ENCODE measurements at regions not wholly inside any gene's neighbourhood (a gene's known extent, or its start where the extent isn't known, plus 50 kb on each side); places are given as distances from the start of the nearest gene placed in this dataset.
"Not testable (repeated sequence)": the region's sequence is repeated elsewhere in the genome, so short reads cannot be mapped to it uniquely, and the experiment has no call there.

DNA sequence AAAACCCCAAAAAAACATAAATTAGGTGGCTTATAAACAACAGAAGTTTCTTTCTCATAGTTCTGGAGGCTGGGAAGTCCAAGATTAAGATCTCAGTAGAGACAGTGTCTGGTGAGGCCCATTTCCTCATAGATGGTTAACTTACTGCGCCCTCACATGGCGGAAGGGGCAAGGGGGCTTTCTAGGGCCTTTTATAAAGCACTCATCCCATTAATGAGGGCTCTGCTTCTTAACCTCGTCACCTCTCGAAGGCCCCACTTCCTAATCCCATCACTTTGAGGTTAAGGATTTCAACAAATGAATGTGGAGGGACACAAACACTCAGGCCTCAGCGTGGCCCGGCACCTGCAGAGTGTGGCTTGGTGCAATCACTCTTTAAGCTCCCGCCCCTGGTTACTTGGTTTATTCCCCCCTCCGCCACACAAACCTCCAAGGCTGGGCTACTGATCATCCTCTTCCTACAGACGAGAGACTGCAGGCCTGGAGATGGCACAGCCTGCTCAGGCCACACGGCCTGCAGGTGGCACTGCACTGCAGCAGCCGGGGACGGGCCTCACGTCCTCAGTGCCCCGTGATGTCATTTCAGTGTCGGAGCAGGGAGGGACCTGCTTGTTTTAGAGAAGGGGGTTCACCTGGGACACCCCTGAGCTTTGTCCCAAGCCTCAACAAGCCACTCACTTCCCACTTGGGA, 188.9 kb upstream of the ZNF469 start:
- H3K9me3 Mint-ChIP-seq (ENCODE audit: insufficient read depth); POLR2A ChIA-PET; CTCF ChIA-PET; H3K27me3 Mint-ChIP-seq; H3K4me2 ChIP-seq (replicated peaks; ENCODE audit: low read depth, low read length, poor library complexity, severe bottlenecking); intact Hi-C loops (cut with micrococcal nuclease); H3K4me3 ChIP-seq (ENCODE audit: control extremely low read depth in 1 of 5, extremely low read depth in 1 of 5, insufficient read depth in 1 of 5, low read depth in 2 of 5, low read length in 4 of 5); H3K4me3 Mint-ChIP-seq; H2AFZ ChIP-seq (ENCODE audit: insufficient read depth, low read depth, low read length, poor library complexity, severe bottlenecking); H3K4me1 ChIP-seq (ENCODE audit: control insufficient read depth in 2 of 2, insufficient read depth in 2 of 2, low read length in 2 of 2); H3K9ac ChIP-seq (ENCODE audit: low read length); H3K27ac ChIP-seq (ENCODE audit: low read length in 2 of 2); H3K27ac Mint-ChIP-seq; H4K20me1 ChIP-seq (ENCODE audit: control insufficient read depth, insufficient read depth, low read length, poor library complexity, severe bottlenecking); H3K27me3 ChIP-seq (replicated peaks in 1 of 4; ENCODE audit: control extremely low read depth in 1 of 4, control insufficient read depth in 3 of 4, insufficient read depth in 4 of 4, low read length in 3 of 4); H3K36me3 ChIP-seq (replicated peaks in 1 of 2; ENCODE audit: control extremely low read depth in 1 of 2, control insufficient read depth in 1 of 2, extremely low read depth in 1 of 2, insufficient read depth in 2 of 2, low read length in 1 of 2); H3K4me1 Mint-ChIP-seq; H3K79me2 ChIP-seq (ENCODE audit: control insufficient read depth, insufficient read depth, low read length): not testable (repeated sequence)
- DNase-seq (peak; percentile 36), ATAC-seq (ENCODE audit: low read depth) (peak; percentile 88)
- TF ChIP-seq, protein P1, sequence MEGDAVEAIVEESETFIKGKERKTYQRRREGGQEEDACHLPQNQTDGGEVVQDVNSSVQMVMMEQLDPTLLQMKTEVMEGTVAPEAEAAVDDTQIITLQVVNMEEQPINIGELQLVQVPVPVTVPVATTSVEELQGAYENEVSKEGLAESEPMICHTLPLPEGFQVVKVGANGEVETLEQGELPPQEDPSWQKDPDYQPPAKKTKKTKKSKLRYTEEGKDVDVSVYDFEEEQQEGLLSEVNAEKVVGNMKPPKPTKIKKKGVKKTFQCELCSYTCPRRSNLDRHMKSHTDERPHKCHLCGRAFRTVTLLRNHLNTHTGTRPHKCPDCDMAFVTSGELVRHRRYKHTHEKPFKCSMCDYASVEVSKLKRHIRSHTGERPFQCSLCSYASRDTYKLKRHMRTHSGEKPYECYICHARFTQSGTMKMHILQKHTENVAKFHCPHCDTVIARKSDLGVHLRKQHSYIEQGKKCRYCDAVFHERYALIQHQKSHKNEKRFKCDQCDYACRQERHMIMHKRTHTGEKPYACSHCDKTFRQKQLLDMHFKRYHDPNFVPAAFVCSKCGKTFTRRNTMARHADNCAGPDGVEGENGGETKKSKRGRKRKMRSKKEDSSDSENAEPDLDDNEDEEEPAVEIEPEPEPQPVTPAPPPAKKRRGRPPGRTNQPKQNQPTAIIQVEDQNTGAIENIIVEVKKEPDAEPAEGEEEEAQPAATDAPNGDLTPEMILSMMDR (IDR thresholded peaks at IDR 0.05) = peak; percentile 39
- peaks cover 0 to 11% (median 0%) of the 10 kb centered on the region in 3 donors for H3K9me3 ChIP-seq (ENCODE audit: control extremely low read depth in 1 of 3, control insufficient read depth in 2 of 3, insufficient read depth in 1 of 3, low read length in 2 of 3)
- WGBS (ENCODE audit: insufficient coverage) = 80% methylated on average over 2 of the region's 15 CpGs

DNA sequence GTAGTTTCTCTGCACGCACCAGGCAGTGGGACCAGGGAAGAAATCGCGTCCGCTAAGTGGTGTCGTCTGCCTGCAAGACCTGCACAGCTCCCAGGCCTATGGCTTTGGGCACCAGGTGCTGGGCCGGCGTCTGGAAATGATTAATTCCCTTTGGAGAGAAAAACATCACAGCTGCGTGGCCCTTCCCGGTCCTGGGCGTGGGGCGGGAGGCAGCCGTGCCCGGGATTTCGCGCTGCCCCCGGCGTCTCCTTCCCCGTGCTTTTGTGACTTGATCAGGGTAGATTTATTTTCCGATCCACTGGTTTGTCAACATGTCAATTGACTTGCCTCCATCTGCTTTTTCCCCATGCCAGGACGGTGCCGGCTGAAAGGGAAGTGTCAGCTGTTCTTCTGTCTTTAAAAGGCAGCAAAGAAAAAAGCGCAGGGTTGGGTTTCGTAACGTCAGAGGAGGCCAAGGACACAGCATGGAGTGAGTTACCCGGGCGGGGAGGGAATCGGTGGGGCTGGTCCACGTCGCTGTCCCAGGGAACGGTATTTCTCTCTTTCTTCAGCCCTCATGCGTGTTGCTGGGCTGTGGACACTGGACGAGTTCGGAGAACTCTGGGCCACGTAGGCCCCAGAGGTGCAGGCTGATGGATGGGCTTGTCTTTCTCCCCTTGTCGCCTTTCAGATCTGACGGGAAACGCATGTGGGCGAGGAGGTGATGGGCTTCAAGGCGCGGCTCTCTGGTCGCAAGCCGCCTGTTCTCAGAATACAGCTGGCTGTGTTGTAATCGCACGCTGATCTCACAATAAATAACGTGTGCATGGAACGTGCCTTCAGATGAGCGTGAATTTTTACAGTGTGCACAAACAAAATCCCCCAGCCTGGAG, 188.1 kb upstream of the ZNF469 start:
- ChIA-PET CTCF (interaction anchor here (0.6 kb wide), 1 partner anchor 82 kb away, joined by 4 read pairs; no protein-coding TSS in a partner anchor), POLR2A (no interaction called here)
- WGBS (ENCODE audit: insufficient coverage) = 89% methylated on average over 46 of the region's 47 CpGs
- Histone ChIP-seq H3K36me3 (replicated peaks in 1 of 2; ENCODE audit: control extremely low read depth in 1 of 2, control insufficient read depth in 1 of 2, extremely low read depth in 1 of 2, insufficient read depth in 2 of 2, low read length in 1 of 2) (no peaks in the 10 kb centered on the region), H3K9ac (ENCODE audit: low read length) (no peak overlapping the region), H3K4me2 (replicated peaks; ENCODE audit: low read depth, low read length, poor library complexity, severe bottlenecking) (no peak overlapping the region), H3K27ac (ENCODE audit: low read length in 2 of 2) (no peak overlapping the region), H4K20me1 (ENCODE audit: control insufficient read depth, insufficient read depth, low read length, poor library complexity, severe bottlenecking) (no peaks in the 10 kb centered on the region), H3K4me1 (ENCODE audit: control insufficient read depth in 2 of 2, insufficient read depth in 2 of 2, low read length in 2 of 2) (no peaks in the 10 kb centered on the region), H3K4me3 (ENCODE audit: control extremely low read depth in 1 of 5, extremely low read depth in 1 of 5, insufficient read depth in 1 of 5, low read depth in 2 of 5, low read length in 4 of 5) (no peak overlapping the region), H3K79me2 (ENCODE audit: control insufficient read depth, insufficient read depth, low read length) (no peaks in the 10 kb centered on the region), H2AFZ (ENCODE audit: insufficient read depth, low read depth, low read length, poor library complexity, severe bottlenecking) (no peak overlapping the region), H3K9me3 (ENCODE audit: control extremely low read depth in 1 of 3, control insufficient read depth in 2 of 3, insufficient read depth in 1 of 3, low read length in 2 of 3) (peaks cover 0 to 3% (median 0%) of the 10 kb centered on the region in 3 donors), H3K27me3 (replicated peaks in 1 of 4; ENCODE audit: control extremely low read depth in 1 of 4, control insufficient read depth in 3 of 4, insufficient read depth in 4 of 4, low read length in 3 of 4) (no peaks in the 10 kb centered on the region)
- ATAC-seq (ENCODE audit: low read depth) (no peak), DNase-seq (no peak)
- Mint-ChIP-seq H3K27ac (no peak overlapping the region), H3K9me3 (ENCODE audit: insufficient read depth) (peaks cover 4% of the 10 kb centered on the region), H3K4me1 (peaks cover 2% of the 10 kb centered on the region), H3K27me3 (peaks cover 5% of the 10 kb centered on the region), H3K4me3 (no peak overlapping the region)
- TF ChIP-seq, protein P1 (IDR thresholded peaks at IDR 0.05) = no peak
- no peak for TF ChIP-seq EZH2 (IDR thresholded peaks at IDR 0.05; ENCODE audit: borderline replicate concordance, insufficient read depth, low read depth, low read length, poor library complexity, severe bottlenecking)
- intact Hi-C loops (cut with micrococcal nuclease) = no loop called here
